Prostate gland (tissue), 2 donors: ENCODE measurements at regions not wholly inside any gene's neighbourhood (a gene's known extent, or its start where the extent isn't known, plus 50 kb on each side); places are given as distances from the start of the nearest gene placed in this dataset.

Experiments used
- DNase-seq: peaks from one replicate; pipeline ENCODE4 v3.0.0-alpha.2; 2019; ENCODE audit warnings: low spot score
- H3K27ac ChIP-seq, 2 donors: fragments of 200-600 bp; sonication (generic); 2 replicates each; pipeline ENCODE4 v1.5.1; 2017 to 2019
- H3K27me3 ChIP-seq: fragments of 200-600 bp; sonication (generic); replicated peaks from 2 replicates; pipeline ENCODE4 v1.5.1; 2019; ENCODE audit not compliant: insufficient read depth
- H3K36me3 ChIP-seq, 2 donors: fragments of 200-600 bp; sonication (generic); 1 replicate in 1 of 2; 2 replicates in 1 of 2; pipeline versions ENCODE4 v1.5.1 to v1.8.1; 2017 to 2019
- H3K4me1 ChIP-seq: fragments of 200-600 bp; sonication (generic); replicated peaks from 2 replicates; pipeline ENCODE4 v1.5.1; 2019
- H3K4me3 ChIP-seq, 2 donors: fragments of 200-600 bp; sonication (generic); 2 replicates each; pipeline ENCODE4 v1.5.1; 2017 to 2019
- H3K9me3 ChIP-seq: fragments of 200-600 bp; sonication (generic); 2 replicates; pipeline ENCODE4 v1.5.1; 2017
- CTCF ChIP-seq, 4 experiments: fragments of 200-600 bp in 2 of 4; fragments of 450-650 bp in 2 of 4; sonication (generic) in 2 of 4; IDR thresholded peaks; 1 replicate in 3 of 4; 2 replicates in 1 of 4; pipeline ENCODE4 v1.5.1; 2016 to 2019; ENCODE audit warnings: antibody characterized with exemption in 4 of 4, mild to moderate bottlenecking in 2 of 4, moderate library complexity in 2 of 4
- POLR2A ChIP-seq: fragments of 450-650 bp; IDR thresholded peaks from one replicate; pipeline ENCODE4 v1.6.1; 2016; ENCODE audit warnings: antibody characterized with exemption, mild to moderate bottlenecking
- POLR2AphosphoS5 ChIP-seq: sonication (generic); formaldehyde crosslinking; IDR thresholded peaks from one replicate; pipeline ENCODE4 v1.6.1; 2017; ENCODE audit warnings: antibody characterized with exemption
- WGBS: methylation state at CpG from one replicate; pipeline ENCODE4 v1.1.5; 2018; 5-methylcytosine and 5-hydroxymethylcytosine counted together
- intact Hi-C: fragments of 100-400 bp; cut with DNase I; formaldehyde crosslinking; loops from one replicate; pipeline ENCODE4 v1.14.2; 2022

GRCh38 chr17:63344383-63344782 is 101.7 kb downstream of the CYB561 start:
- no peak for TF ChIP-seq CTCF (IDR thresholded peaks at IDR 0.05)
- no peak for TF ChIP-seq POLR2A
- no peak for TF ChIP-seq POLR2AphosphoS5
- H3K36me3 ChIP-seq, result no peaks in the 10 kb centered on the region
- intact Hi-C loops, result no loop called here
- H3K4me1 ChIP-seq, result no peaks in the 10 kb centered on the region
- H3K27me3 ChIP-seq, result no peaks in the 10 kb centered on the region
- no peaks in the 10 kb centered on the region for H3K9me3 ChIP-seq
- H3K27ac ChIP-seq, result no peak overlapping the region
- no peak overlapping the region for H3K4me3 ChIP-seq
- WGBS, result 83% methylated on average over 1 of the region's 1 CpG
- DNase-seq, result no peak

DNA sequence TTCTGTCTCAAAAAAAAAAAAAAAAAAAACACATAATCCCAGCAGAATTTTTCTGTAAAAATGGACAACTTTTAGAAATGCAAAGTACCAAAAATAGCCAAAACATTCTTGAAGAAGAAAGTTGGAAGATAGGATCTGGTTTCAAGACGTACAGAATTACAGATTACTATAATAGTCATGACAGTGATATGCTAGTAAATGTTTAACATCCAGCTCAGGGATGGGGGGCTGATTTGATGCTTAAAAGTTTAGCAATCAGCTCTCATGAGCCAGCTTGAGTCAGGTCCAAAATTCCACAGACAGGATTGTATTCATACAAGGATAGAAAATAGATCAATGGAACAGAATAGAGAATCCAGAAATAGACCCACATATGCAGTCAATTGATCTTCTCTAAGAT is 100.5 kb downstream of the CYB561 start:
- TF ChIP-seq POLR2AphosphoS5 (no peak), CTCF (IDR thresholded peaks at IDR 0.05) (no peak), POLR2A (no peak)
- DNase-seq, result no peak
- Histone ChIP-seq H3K4me1 (no peaks in the 10 kb centered on the region), H3K27ac (no peak overlapping the region), H3K27me3 (no peaks in the 10 kb centered on the region), H3K4me3 (no peak overlapping the region), H3K9me3 (no peaks in the 10 kb centered on the region), H3K36me3 (no peaks in the 10 kb centered on the region)
- intact Hi-C loops, result no loop called here
- 89% methylated on average over 1 of the region's 1 CpG for WGBS

DNA sequence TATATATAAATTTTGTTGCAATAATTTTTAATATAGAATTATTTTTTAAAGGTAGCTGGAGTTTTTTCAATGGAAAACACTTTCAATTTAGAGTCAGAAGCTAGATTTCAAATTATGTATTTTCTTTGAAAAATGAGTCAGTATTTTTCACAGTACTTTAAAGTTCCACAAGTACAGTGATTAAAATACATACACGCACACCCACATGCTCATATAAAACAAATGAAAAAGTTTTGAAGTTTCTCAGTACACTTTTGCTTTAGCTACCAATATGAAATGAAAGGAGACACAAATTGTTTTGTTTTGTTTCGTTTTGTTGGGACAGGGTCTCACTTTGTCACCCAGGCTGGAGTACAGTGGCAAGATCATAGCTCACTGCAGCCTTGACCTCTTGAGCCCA is 98.6 kb downstream of the CYB561 start:
- Histone ChIP-seq H3K27me3 (no peaks in the 10 kb centered on the region), H3K9me3 (no peaks in the 10 kb centered on the region), H3K36me3 (no peaks in the 10 kb centered on the region), H3K4me1 (no peaks in the 10 kb centered on the region), H3K27ac (no peak overlapping the region), H3K4me3 (no peak overlapping the region)
- DNase-seq, result no peak
- 93% methylated on average over 2 of the region's 2 CpGs for WGBS
- TF ChIP-seq CTCF (IDR thresholded peaks at IDR 0.05) (no peak), POLR2AphosphoS5 (no peak), POLR2A (no peak)
- intact Hi-C loops, result no loop called here

DNA sequence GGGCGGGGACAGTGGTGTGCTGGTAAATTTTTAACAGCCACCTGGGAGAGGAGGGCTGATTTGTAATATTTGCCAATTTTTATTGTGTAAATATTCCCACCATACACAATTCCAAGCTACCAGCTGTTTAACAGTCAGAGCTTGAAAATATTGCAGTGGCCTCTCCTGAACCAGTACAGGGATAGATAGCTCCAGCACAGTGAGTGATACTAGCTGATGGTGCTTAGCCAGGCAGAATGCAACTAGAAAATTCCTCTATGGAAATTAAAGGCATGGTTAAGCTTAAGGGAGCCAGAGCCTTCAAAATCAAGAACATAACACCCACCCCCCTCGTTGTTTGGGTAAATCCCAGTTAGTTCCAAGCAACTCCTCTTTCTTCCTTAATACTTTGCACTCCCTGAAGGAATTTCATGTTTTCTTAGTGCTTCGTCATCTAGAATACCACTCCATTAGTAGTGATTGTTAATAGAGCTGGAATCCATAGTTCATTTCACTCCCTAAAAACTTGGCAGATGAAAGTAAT is 96.6 kb downstream of the CYB561 start:
- no peak overlapping the region for H3K27ac ChIP-seq
- DNase-seq, result no peak
- H3K9me3 ChIP-seq, result no peaks in the 10 kb centered on the region
- no peak overlapping the region for H3K4me3 ChIP-seq
- no peaks in the 10 kb centered on the region for H3K27me3 ChIP-seq
- no peak for TF ChIP-seq POLR2A
- TF ChIP-seq CTCF (IDR thresholded peaks at IDR 0.05), result no peak
- no peaks in the 10 kb centered on the region for H3K36me3 ChIP-seq
- H3K4me1 ChIP-seq, result no peaks in the 10 kb centered on the region
- intact Hi-C loops, result no loop called here
- 75% methylated on average over 3 of the region's 3 CpGs for WGBS

DNA sequence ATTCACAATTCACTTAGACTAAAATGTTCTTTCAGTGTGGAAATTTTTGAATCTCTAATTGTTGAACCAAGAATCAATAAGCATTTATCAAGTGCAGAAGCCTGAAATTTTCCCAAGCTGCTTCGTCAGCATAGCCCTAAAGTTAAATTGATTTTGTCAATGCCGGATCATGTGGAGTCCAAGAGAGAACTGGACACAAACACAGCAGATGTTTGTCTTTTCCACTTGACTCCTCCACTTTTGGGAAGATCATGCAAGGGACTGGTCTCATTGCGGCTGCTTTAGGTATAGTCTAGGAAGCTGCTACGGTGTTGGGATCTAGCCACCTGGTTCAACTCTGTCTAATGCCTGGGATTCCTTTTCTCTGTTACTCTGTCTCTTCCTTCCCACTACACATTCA is 95.7 kb downstream of the CYB561 start:
- H3K9me3 ChIP-seq, result no peaks in the 10 kb centered on the region
- H3K4me1 ChIP-seq, result no peaks in the 10 kb centered on the region
- H3K27ac ChIP-seq, result no peak overlapping the region
- TF ChIP-seq POLR2AphosphoS5 (no peak), POLR2A (no peak), CTCF (IDR thresholded peaks at IDR 0.05) (no peak)
- H3K4me3 ChIP-seq, result no peak overlapping the region
- no peaks in the 10 kb centered on the region for H3K36me3 ChIP-seq
- DNase-seq, result no peak
- no peaks in the 10 kb centered on the region for H3K27me3 ChIP-seq
- 78% methylated on average over 4 of the region's 4 CpGs for WGBS
- intact Hi-C loops, result no loop called here
